ENCODE measurements at regions not wholly inside any gene's neighbourhood (a gene's known extent, or its start where the extent isn't known, plus 50 kb on each side); places are given as distances from the start of the nearest gene placed in this dataset.
"Not testable (repeated sequence)": the region's sequence is repeated elsewhere in the genome, so short reads cannot be mapped to it uniquely, and the experiment has no call there.

GRCh38 chr2:129015397-129016285 lies 697.0 kb upstream of the HS6ST1 start:
- H3K4me3 ChIP-seq (ENCODE audit: low read depth, low read length) = no peak overlapping the region
- H3K4me1 ChIP-seq (ENCODE audit: insufficient read depth) = no peaks in the 10 kb centered on the region
- WGBS = 84% methylated on average over 9 of the region's 9 CpGs
- DNase-seq (ENCODE audit: extremely low spot score) = no peak
- no peaks in the 10 kb centered on the region for H3K36me3 ChIP-seq (ENCODE audit: insufficient read depth)
- no peak overlapping the region for H3K27ac ChIP-seq (ENCODE audit: low read depth)

- H3K36me3 ChIP-seq (ENCODE audit: insufficient read depth) = no peaks in the 10 kb centered on the region
- 82% methylated on average over 4 of the region's 4 CpGs for WGBS
- H3K4me3 ChIP-seq (ENCODE audit: low read depth, low read length) = no peak overlapping the region
- no peaks in the 10 kb centered on the region for H3K4me1 ChIP-seq (ENCODE audit: insufficient read depth)
- no peak for DNase-seq (ENCODE audit: extremely low spot score)
- H3K27ac ChIP-seq (ENCODE audit: low read depth) = no peak overlapping the region
These were observed 698.3 kb upstream of the HS6ST1 start for GRCh38 chr2:129016972-129017371.

GRCh38 chr2:129024796-129025195 lies 706.1 kb upstream of the HS6ST1 start:
- H3K27ac ChIP-seq (ENCODE audit: low read depth) = no peak overlapping the region
- no peaks in the 10 kb centered on the region for H3K36me3 ChIP-seq (ENCODE audit: insufficient read depth)
- no peak for DNase-seq (ENCODE audit: extremely low spot score)
- no peaks in the 10 kb centered on the region for H3K4me1 ChIP-seq (ENCODE audit: insufficient read depth)
- H3K4me3 ChIP-seq (ENCODE audit: low read depth, low read length) = no peak overlapping the region
- WGBS = 73% methylated on average over 2 of the region's 2 CpGs

GRCh38 chr2:129035992-129036391 lies 717.3 kb upstream of the HS6ST1 start:
- H3K4me3 ChIP-seq (ENCODE audit: low read depth, low read length) = no peak overlapping the region
- WGBS = 31% methylated on average over 3 of the region's 3 CpGs
- no peak for DNase-seq (ENCODE audit: extremely low spot score)
- H3K27ac ChIP-seq (ENCODE audit: low read depth) = no peak overlapping the region
- H3K4me1 ChIP-seq (ENCODE audit: insufficient read depth) = no peaks in the 10 kb centered on the region
- H3K36me3 ChIP-seq (ENCODE audit: insufficient read depth) = no peaks in the 10 kb centered on the region

GRCh38 chr2:129043677-129044076 lies 725.0 kb upstream of the HS6ST1 start:
- not testable (repeated sequence) for H3K4me3 ChIP-seq (ENCODE audit: low read depth, low read length); H3K36me3 ChIP-seq (ENCODE audit: insufficient read depth); H3K27ac ChIP-seq (ENCODE audit: low read depth); DNase-seq (ENCODE audit: extremely low spot score); H3K4me1 ChIP-seq (ENCODE audit: insufficient read depth)
- WGBS = 96% methylated on average over 10 of the region's 10 CpGs

GRCh38 chr2:129046475-129046874 lies 727.8 kb upstream of the HS6ST1 start:
- not testable (repeated sequence) for H3K27ac ChIP-seq (ENCODE audit: low read depth); H3K36me3 ChIP-seq (ENCODE audit: insufficient read depth); H3K4me1 ChIP-seq (ENCODE audit: insufficient read depth); DNase-seq (ENCODE audit: extremely low spot score); H3K4me3 ChIP-seq (ENCODE audit: low read depth, low read length)
- WGBS = 64% methylated on average over 1 of the region's 1 CpG

GRCh38 chr2:129050101-129050500 lies 731.4 kb upstream of the HS6ST1 start:
- Histone ChIP-seq H3K4me1 (ENCODE audit: insufficient read depth) (no peaks in the 10 kb centered on the region), H3K27ac (ENCODE audit: low read depth) (no peak overlapping the region), H3K4me3 (ENCODE audit: low read depth, low read length) (no peak overlapping the region), H3K36me3 (ENCODE audit: insufficient read depth) (no peaks in the 10 kb centered on the region)
- 75% methylated on average over 3 of the region's 3 CpGs for WGBS
- no peak for DNase-seq (ENCODE audit: extremely low spot score)

GRCh38 chr2:129055242-129055641 lies 736.6 kb upstream of the HS6ST1 start:
- Histone ChIP-seq H3K4me3 (ENCODE audit: low read depth, low read length) (no peak overlapping the region), H3K36me3 (ENCODE audit: insufficient read depth) (no peaks in the 10 kb centered on the region), H3K27ac (ENCODE audit: low read depth) (no peak overlapping the region), H3K4me1 (ENCODE audit: insufficient read depth) (no peaks in the 10 kb centered on the region)
- whole genome bisulfite sequencing = 89% methylated on average over 8 of the region's 8 CpGs
- no peak for DNase-seq (ENCODE audit: extremely low spot score)

- WGBS = 78% methylated on average over 6 of the region's 6 CpGs
- no peaks in the 10 kb centered on the region for H3K36me3 ChIP-seq (ENCODE audit: insufficient read depth)
- no peak overlapping the region for H3K4me3 ChIP-seq (ENCODE audit: low read depth, low read length)
- no peak overlapping the region for H3K27ac ChIP-seq (ENCODE audit: low read depth)
- no peak for DNase-seq (ENCODE audit: extremely low spot score)
- H3K4me1 ChIP-seq (ENCODE audit: insufficient read depth) = no peaks in the 10 kb centered on the region
These were observed 737.2 kb upstream of the HS6ST1 start for GRCh38 chr2:129055824-129056223.

- H3K4me3 ChIP-seq (ENCODE audit: low read depth, low read length) = no peak overlapping the region
- no peak for DNase-seq (ENCODE audit: extremely low spot score)
- 67% methylated on average over 5 of the region's 5 CpGs for WGBS
- H3K4me1 ChIP-seq (ENCODE audit: insufficient read depth) = no peaks in the 10 kb centered on the region
- H3K27ac ChIP-seq (ENCODE audit: low read depth) = no peak overlapping the region
- no peaks in the 10 kb centered on the region for H3K36me3 ChIP-seq (ENCODE audit: insufficient read depth)
These were observed 737.8 kb upstream of the HS6ST1 start for GRCh38 chr2:129056309-129056958.

GRCh38 chr2:129056959-129057317 lies 738.3 kb upstream of the HS6ST1 start:
- Histone ChIP-seq H3K4me3 (ENCODE audit: low read depth, low read length) (no peak overlapping the region), H3K4me1 (ENCODE audit: insufficient read depth) (no peaks in the 10 kb centered on the region)
- DNase-seq (ENCODE audit: extremely low spot score) = no peak

GRCh38 chr2:129058981-129059380 lies 740.3 kb upstream of the HS6ST1 start:
- DNase-seq (ENCODE audit: extremely low spot score) = no peak
- Histone ChIP-seq H3K36me3 (ENCODE audit: insufficient read depth) (no peaks in the 10 kb centered on the region), H3K4me3 (ENCODE audit: low read depth, low read length) (no peak overlapping the region), H3K4me1 (ENCODE audit: insufficient read depth) (no peaks in the 10 kb centered on the region), H3K27ac (ENCODE audit: low read depth) (no peak overlapping the region)
- WGBS = 86% methylated on average over 5 of the region's 5 CpGs

More at GRCh38 chr2:129056959-129057317, 738.3 kb upstream of the HS6ST1 start:
- Histone ChIP-seq H3K27ac (ENCODE audit: low read depth) (no peak overlapping the region), H3K36me3 (ENCODE audit: insufficient read depth) (no peaks in the 10 kb centered on the region)
- WGBS = 78% methylated on average over 2 of the region's 2 CpGs

- H3K4me1 ChIP-seq (ENCODE audit: insufficient read depth) = no peaks in the 10 kb centered on the region
- no peak for DNase-seq (ENCODE audit: extremely low spot score)
- no peak overlapping the region for H3K27ac ChIP-seq (ENCODE audit: low read depth)
- H3K4me3 ChIP-seq (ENCODE audit: low read depth, low read length) = no peak overlapping the region
- 94% methylated on average over 7 of the region's 7 CpGs for WGBS
- no peaks in the 10 kb centered on the region for H3K36me3 ChIP-seq (ENCODE audit: insufficient read depth)
These were observed 740.8 kb upstream of the HS6ST1 start for GRCh38 chr2:129059476-129059875.

GRCh38 chr2:129061069-129061768 lies 742.6 kb upstream of the HS6ST1 start:
- H3K27ac ChIP-seq (ENCODE audit: low read depth) = no peak overlapping the region
- no peaks in the 10 kb centered on the region for H3K4me1 ChIP-seq (ENCODE audit: insufficient read depth)
- WGBS = 31% methylated on average over 5 of the region's 5 CpGs
- no peak for DNase-seq (ENCODE audit: extremely low spot score)
- H3K4me3 ChIP-seq (ENCODE audit: low read depth, low read length) = no peak overlapping the region
- no peaks in the 10 kb centered on the region for H3K36me3 ChIP-seq (ENCODE audit: insufficient read depth)

All from urinary bladder (tissue), 3 donors.